ENCODE measurements at regions not wholly inside any gene's neighbourhood (a gene's known extent, or its start where the extent isn't known, plus 50 kb on each side); places are given as distances from the start of the nearest gene placed in this dataset.

- no peak for DNase-seq
These were observed 246.1 kb upstream of the MIR17HG start for GRCh38 chr13:91101381-91101780.

- no peak for DNase-seq
These were observed 242.2 kb upstream of the MIR17HG start for GRCh38 chr13:91105270-91105669.

GRCh38 chr13:91106565-91106964 is 240.9 kb upstream of the MIR17HG start:
- no peak for DNase-seq

GRCh38 chr13:91108315-91108714 is 239.2 kb upstream of the MIR17HG start:
- DNase-seq: no peak

- no peak for DNase-seq
These were observed 235.8 kb upstream of the MIR17HG start for GRCh38 chr13:91111476-91112200.

GRCh38 chr13:91112201-91112923 is 235.1 kb upstream of the MIR17HG start:
- no peak for DNase-seq

GRCh38 chr13:91112924-91113277 is 234.6 kb upstream of the MIR17HG start:
- no peak for DNase-seq

- no peak for DNase-seq
These were observed 231.7 kb upstream of the MIR17HG start for GRCh38 chr13:91115776-91116175.

GRCh38 chr13:91117351-91117750 is 230.1 kb upstream of the MIR17HG start:
- DNase-seq: no peak

GRCh38 chr13:91119643-91120042 is 227.8 kb upstream of the MIR17HG start:
- no peak for DNase-seq

GRCh38 chr13:91122766-91123165 is 224.7 kb upstream of the MIR17HG start:
- DNase-seq: no peak

GRCh38 chr13:91123456-91124127 is 223.9 kb upstream of the MIR17HG start:
- DNase-seq: no peak

GRCh38 chr13:91126806-91127205 is 220.7 kb upstream of the MIR17HG start:
- no peak for DNase-seq

GRCh38 chr13:91127995-91128394 is 219.5 kb upstream of the MIR17HG start:
- no peak for DNase-seq

GRCh38 chr13:91132381-91132780 is 215.1 kb upstream of the MIR17HG start:
- DNase-seq: no peak

- no peak for DNase-seq
These were observed 214.7 kb upstream of the MIR17HG start for GRCh38 chr13:91132786-91133185.

- peak; percentile 43 to 58 for DNase-seq
These were observed 213.3 kb upstream of the MIR17HG start for GRCh38 chr13:91133941-91134802.

- no peak for DNase-seq
These were observed 212.7 kb upstream of the MIR17HG start for GRCh38 chr13:91134803-91135184.

GRCh38 chr13:91135376-91135775 is 212.1 kb upstream of the MIR17HG start:
- DNase-seq: no peak

- no peak for DNase-seq
These were observed 211.5 kb upstream of the MIR17HG start for GRCh38 chr13:91135968-91136367.

GRCh38 chr13:91136806-91137205 is 210.7 kb upstream of the MIR17HG start:
- no peak for DNase-seq

- DNase-seq: no peak
These were observed 208.3 kb upstream of the MIR17HG start for GRCh38 chr13:91139232-91139631.

- no peak for DNase-seq
These were observed 205.9 kb upstream of the MIR17HG start for GRCh38 chr13:91141543-91142061.
